ENCODE measurements at regions not wholly inside any gene's neighbourhood (a gene's known extent, or its start where the extent isn't known, plus 50 kb on each side); places are given as distances from the start of the nearest gene placed in this dataset.

GRCh38 chr14:105746124-105746514, 219.7 kb downstream of the TMEM121 start:
- H2BK20ac ChIP-seq (ENCODE audit: low read length) = no peak overlapping the region
- ChIA-PET CTCF (ENCODE audit: partially characterized antibody) (no interaction called here), POLR2A (ENCODE audit: partially characterized antibody) (no interaction called here)
- H4K8ac ChIP-seq (ENCODE audit: extremely low read depth, insufficient read depth, low read length) = no peak overlapping the region
- H3K36me3 ChIP-seq (ENCODE audit: control insufficient read depth in 2 of 4, insufficient read depth in 4 of 4, low read length in 3 of 4) = no peaks in the 10 kb centered on the region
- H3K4me2 ChIP-seq (ENCODE audit: insufficient read depth in 1 of 2, low read depth in 2 of 2, low read length in 2 of 2) = no peak overlapping the region
- no peak overlapping the region for H2BK120ac ChIP-seq (replicated peaks; ENCODE audit: low read depth, low read length)
- no peak overlapping the region for H3K27ac ChIP-seq (ENCODE audit: low read depth, low read length)
- H3K4me1 ChIP-seq (replicated peaks in 1 of 4; ENCODE audit: control insufficient read depth in 3 of 4, insufficient read depth in 4 of 4, low read length in 3 of 4) = no peaks in the 10 kb centered on the region
- no peak overlapping the region for H3K4ac ChIP-seq (replicated peaks; ENCODE audit: insufficient read length, low read depth, low read length)
- TF ChIP-seq TCF12 (IDR thresholded peaks at IDR 0.05; ENCODE audit: low read depth, low read length) (no peak), EGR1 (IDR thresholded peaks at IDR 0.05; ENCODE audit: borderline replicate concordance, low read depth, low read length) (no peak), POLR2AphosphoS5 (IDR thresholded peaks at IDR 0.05; ENCODE audit: low read depth, low read length) (no peak), MAFK (IDR thresholded peaks at IDR 0.05; ENCODE audit: low read depth, low read length) (no peak), JUN (IDR thresholded peaks at IDR 0.05; ENCODE audit: low read depth, low read length) (no peak), SUZ12 (IDR thresholded peaks at IDR 0.05; ENCODE audit: low read length) (no peak), RXRA (IDR thresholded peaks at IDR 0.05; ENCODE audit: insufficient read depth, low read depth, low read length) (no peak), CREB1 (IDR thresholded peaks at IDR 0.05) (no peak), CHD1 (IDR thresholded peaks at IDR 0.05; ENCODE audit: low read depth, low read length) (no peak)
- H3K27me3 ChIP-seq (replicated peaks in 1 of 4; ENCODE audit: control insufficient read depth in 3 of 4, extremely low read depth in 1 of 4, insufficient read depth in 3 of 4, low read length in 3 of 4) = no peaks in the 10 kb centered on the region
- H3K56ac ChIP-seq (replicated peaks; ENCODE audit: insufficient read length, low read depth, low read length) = no peak overlapping the region
- no peak overlapping the region for H3K18ac ChIP-seq (ENCODE audit: extremely low read depth, low read length)
- H3K9ac ChIP-seq (replicated peaks in 1 of 4; ENCODE audit: extremely low read depth in 1 of 4, low read depth in 3 of 4, low read length in 3 of 4) = no peak overlapping the region
- H2BK15ac ChIP-seq (ENCODE audit: low read length) = no peak overlapping the region
- H4K20me1 ChIP-seq (replicated peaks in 1 of 2; ENCODE audit: control insufficient read depth in 1 of 2, insufficient read depth in 2 of 2, low read length in 2 of 2) = no peaks in the 10 kb centered on the region
- H3K79me1 ChIP-seq (ENCODE audit: low read depth, low read length) = no peaks in the 10 kb centered on the region
- H3K9me3 ChIP-seq (ENCODE audit: insufficient read depth in 2 of 2, low read depth in 1 of 2, low read length in 1 of 2) = peaks cover 21 to 80% of the 10 kb centered on the region in 2 experiments
- no peak for FAIRE-seq
- no peak overlapping the region for H4K91ac ChIP-seq (replicated peaks; ENCODE audit: insufficient read length, low read length)
- 77% methylated on average over 5 of the region's 5 CpGs; no CpG with 5 or more reads in 1 of the 2 experiments for WGBS, 2 experiments (ENCODE audit: extremely low coverage in 1 of 2, insufficient coverage in 1 of 2, insufficient read length in 1 of 2, insufficient replicate concordance in 2 of 2, low coverage in 1 of 2, low lambda C conversion rate in 2 of 2, missing lambda C conversion rate in 1 of 2)
- no peak overlapping the region for H3K4me3 ChIP-seq (ENCODE audit: extremely low read depth in 1 of 4, insufficient read depth in 2 of 4, low read depth in 3 of 4, low read length in 4 of 4)
- H3K23me2 ChIP-seq (ENCODE audit: low read depth, low read length) = no peaks in the 10 kb centered on the region
- no peak overlapping the region for H2BK5ac ChIP-seq (ENCODE audit: low read depth, low read length)
- no peak overlapping the region for H2AFZ ChIP-seq (ENCODE audit: low read length)
- no peak overlapping the region for H3K23ac ChIP-seq (ENCODE audit: insufficient read length)
- no peak overlapping the region for H2AK5ac ChIP-seq (ENCODE audit: low read depth, low read length)
- H2BK12ac ChIP-seq (ENCODE audit: low read depth, low read length) = no peak overlapping the region
- H3K14ac ChIP-seq (ENCODE audit: insufficient read length) = no peak overlapping the region
- no peaks in the 10 kb centered on the region for H3K79me2 ChIP-seq (ENCODE audit: control insufficient read depth in 1 of 2, insufficient read depth in 2 of 2, low read length in 2 of 2)
- no peak for DNase-seq (ENCODE audit: low read depth in 1 of 2, low spot score in 2 of 2)
- no peak overlapping the region for H4K5ac ChIP-seq (ENCODE audit: insufficient read length, low read depth, low read length)

Measured in H1 (cell line).